EL (cell line): ENCODE measurements at regions not wholly inside any gene's neighbourhood (a gene's known extent, or its start where the extent isn't known, plus 50 kb on each side); places are given as distances from the start of the nearest gene placed in this dataset.
"Not testable (repeated sequence)": the region's sequence is repeated elsewhere in the genome, so short reads cannot be mapped to it uniquely, and the experiment has no call there.

Experiments
- DNase-seq: peaks from one replicate; pipeline ENCODE4 v3.0.0-alpha.2; 2016

DNA sequence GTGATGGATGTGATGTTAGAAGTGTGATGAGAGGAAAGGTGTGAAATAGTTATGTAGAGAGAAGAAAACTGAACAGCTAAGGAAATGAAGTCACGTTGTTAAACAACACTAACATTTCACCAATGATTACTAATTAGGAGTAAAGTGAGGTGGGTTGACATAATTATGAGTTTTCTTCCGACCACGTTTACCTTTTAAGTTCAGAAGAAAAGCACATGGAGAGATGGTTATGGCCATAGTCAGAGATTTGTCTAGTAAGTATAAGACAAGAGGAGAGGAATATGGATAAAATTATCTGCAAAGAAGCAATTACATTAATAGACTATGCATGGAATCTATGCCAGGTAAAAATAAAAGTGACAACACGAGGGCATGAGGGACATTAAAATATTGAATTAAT, 551.3 kb upstream of the TECRL start:
- DNase-seq, result no peak

DNA sequence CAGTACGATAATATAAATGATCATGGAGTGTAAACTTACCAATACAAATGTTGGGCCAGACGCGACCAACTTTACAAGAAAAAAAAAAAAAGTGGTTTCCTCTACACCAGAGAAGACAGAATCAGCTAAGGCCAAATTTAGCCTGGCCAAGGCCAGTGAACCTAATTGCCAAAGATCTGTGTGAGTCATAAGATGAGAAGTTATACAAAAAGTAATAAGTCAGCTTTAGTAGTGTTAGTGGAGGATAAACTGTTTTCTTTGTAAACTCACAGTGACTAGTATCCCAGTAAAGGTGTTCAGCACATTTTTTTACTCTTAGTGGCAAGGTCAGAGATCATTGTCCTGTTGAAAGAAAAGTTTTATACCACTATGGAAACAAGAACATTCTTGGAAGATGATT, 531.4 kb upstream of the TECRL start:
- peak; percentile 43 for DNase-seq

DNA sequence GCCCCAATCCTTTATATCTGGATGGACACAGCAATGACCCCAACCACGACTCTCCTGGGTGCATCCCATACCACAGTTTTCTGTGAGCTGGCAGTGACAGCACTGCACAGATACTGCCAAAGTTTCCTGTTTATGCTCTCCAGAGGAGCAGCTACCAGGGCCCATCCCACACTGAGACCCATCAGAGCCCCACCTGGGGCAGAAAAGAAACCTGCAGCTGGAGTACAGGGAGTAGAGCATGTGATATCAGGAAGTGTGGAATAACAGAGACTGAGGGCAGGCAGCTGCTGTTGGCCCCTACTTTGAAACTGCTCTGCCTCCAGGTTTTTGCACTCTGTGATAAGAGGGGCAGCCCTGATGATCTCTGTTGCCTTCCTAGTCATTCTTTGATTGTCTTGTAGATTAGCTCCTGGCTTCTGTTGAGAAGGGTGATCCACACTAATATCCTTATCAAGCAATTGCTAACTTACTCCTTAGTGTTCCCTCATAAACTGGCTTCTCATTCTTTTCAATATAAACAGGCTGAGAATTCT, 526.3 kb upstream of the TECRL start:
- no peak for DNase-seq

DNA sequence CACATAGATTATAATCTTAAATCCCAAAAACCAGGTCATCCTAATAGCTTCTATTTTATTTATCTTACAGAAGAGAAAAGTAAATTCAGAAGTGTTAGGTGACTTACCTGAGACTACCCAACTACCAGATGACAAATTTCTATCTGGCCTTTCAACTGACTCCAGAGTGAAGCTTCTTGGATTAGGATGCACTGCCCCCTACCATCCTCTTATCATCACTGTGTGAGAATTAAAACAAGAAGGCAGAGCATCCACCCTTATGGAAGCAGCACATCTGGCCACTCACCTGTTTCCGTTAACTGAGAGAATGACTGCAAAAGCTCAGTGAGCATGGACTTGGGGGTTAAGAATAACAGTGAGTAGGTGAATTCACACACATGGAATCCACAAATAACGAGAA, 502.6 kb upstream of the TECRL start:
- DNase-seq, result no peak

DNA sequence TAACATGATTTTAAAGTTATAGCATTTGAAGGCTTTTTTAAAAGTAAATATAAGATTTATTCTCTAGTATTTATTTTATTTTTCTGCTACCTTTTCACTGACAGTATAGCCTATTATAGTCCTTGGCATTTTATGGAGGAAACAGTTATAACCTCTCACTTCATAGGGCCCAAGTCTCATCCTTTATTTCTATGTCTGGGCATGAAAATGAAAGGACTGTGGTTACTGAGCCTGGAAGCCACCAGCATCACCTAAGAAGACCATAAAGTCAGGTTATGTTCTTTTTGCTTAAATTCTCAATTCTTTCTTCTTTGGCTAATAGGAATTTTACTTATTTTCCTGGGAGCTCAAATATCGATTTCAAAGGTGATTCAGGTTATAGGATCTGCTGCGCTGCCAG, 494.7 kb upstream of the TECRL start:
- DNase-seq, result no peak

DNA sequence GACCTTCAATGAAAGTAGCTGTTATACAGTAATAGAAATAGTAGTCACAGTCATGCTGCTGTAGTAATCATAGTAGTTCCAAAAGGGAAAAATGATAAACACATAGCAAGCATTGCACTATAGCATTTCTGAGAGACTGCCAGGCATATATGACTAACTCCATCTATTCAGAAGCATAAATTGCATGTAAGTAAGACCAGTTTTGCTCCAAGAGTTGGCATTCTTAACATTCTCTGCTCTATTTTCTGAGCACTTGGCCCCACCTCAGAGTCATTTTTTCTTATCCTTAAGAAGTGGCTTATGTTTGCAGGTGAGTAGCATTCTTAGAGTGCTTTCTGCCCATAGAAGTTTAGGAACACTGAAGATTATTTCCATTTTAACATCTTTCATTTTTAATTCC, 490.3 kb upstream of the TECRL start:
- DNase-seq, result peak; percentile 31

DNA sequence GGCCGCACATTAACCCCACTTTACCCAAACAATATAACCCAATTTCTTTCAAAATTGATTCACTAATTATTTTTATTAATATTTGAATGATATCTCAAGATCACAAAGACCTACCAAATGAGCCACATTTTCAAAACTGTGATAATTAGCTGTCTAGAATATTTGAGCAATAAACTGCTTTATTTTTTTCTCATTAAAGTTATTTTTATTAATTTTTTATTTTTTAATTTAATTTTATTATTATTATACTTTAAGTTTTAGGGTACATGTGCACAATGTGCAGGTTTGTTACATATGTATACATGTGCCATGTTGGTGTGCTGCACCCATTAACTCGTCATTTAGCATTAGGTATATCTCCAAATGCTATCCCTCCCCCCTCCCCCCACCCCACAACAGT, 489.8 kb upstream of the TECRL start:
- DNase-seq, result not testable (repeated sequence)

DNA sequence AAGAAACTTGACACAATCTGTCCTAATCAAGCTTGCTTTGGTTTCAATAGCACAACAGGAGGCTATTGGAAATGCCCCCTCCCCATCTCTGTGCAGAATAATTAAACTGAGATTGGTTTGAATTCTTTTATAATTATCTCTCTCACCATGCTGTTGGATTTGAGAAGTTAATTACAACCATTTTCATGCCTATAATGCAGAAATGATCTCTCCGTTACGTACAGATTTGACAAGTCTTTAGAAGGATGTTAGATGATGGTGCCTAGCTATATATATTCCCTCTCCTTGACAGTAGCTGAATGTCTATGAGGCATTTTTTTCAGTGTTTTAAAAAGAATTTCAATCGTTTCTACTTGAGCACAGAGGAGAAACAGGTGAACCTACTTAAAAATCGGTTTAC, 488.4 kb upstream of the TECRL start:
- no peak for DNase-seq

DNA sequence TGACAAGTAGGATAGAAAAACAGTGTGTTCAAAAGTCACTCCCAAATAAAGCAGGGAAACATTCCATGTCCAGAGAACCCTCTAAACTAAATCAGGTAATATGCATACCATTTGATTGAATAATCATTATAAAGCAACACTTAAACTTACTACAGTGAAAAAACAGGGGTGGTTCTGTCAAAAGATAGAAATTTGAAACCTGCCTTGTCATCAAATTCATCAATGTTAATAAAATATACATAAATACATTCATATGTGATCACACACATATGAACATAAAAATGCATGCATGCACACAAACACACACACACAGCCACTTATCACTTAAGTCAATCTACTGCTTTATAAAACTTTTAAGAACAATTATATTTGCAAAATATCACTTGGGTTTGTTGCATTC, 485.8 kb upstream of the TECRL start:
- no peak for DNase-seq

DNA sequence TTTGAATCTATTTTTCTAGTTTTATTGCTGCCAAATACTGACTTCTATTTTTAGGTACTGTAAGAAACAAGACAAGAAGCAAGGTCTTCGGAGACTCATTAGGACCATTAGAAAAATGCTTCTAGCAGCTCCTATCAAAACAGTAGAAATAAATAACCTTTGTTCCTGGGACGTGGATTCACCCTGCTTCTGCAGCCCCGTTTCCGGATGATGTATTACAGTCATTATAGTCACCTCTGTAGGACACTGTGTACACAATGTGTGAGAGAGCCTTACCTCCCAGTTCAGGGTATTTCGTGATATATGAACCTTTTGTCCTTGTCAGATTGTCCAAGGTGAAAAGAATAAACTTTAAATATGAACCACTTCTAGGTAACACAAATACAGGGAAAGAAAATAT, 484.0 kb upstream of the TECRL start:
- DNase-seq, result no peak

DNA sequence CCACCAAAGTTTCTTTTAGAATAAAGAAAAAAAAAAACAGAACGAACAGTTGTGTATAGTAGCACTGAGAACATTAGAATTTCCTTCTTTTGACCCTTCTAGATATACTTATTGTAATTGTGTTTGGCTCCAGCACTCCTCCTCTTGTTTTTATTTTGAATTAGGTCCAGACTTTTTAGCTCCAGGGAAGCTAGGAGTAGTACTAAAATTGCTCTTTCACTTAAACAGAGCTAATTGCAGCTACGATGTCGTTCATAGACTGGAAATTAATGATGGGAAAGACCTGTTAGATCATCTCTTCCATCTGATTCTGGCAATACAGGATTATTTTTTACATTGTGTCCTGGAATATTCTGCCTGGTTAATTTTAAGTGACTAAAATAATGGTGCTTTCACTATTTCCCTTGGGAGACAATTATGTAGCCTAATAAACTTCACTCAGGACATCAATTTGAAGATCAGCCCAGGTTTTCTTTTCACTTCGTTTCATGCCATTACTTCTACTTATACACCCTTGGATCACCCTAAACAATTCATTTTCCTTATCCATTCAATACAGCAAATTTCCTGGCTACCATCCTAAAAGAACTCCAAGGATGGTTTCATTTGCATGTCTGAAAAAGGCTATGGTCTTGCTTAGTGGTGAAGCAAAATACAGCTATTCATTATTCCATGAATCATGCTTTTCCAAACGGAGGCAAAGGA, 480.8 kb upstream of the TECRL start:
- DNase-seq, result no peak

DNA sequence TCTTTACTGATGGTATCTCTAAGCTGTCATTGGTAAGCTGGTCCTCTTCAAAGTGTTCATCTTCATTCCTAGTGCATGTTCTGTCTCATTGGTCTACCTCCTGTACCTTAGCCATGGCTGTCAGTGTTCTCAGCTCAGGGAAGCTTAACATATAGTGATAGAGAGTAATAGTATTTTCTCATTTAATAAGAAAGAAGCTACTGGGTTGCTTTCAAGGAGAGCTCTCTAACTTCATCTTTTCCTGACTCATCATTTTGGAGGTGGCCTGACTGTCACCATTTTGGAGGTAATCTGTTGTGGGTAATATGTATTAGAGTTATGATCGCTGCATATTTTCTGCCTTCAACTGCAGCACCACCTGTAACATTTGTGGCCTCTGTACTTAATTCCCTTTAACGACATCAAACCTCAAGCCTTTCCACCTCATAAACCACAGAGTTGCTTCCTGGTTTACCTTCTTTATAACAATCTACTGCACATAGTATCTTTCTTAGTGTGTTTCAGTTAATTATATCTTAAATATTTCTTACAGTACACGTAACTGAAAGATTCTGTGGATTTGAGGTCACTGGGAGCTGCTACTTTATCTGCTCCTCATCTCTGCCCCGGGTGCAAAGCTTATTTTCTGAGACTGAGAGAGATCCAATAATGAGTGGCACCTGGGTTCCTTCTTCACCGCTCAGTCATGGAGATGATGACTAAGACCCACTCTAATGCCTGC, 474.0 kb upstream of the TECRL start:
- no peak for DNase-seq

DNA sequence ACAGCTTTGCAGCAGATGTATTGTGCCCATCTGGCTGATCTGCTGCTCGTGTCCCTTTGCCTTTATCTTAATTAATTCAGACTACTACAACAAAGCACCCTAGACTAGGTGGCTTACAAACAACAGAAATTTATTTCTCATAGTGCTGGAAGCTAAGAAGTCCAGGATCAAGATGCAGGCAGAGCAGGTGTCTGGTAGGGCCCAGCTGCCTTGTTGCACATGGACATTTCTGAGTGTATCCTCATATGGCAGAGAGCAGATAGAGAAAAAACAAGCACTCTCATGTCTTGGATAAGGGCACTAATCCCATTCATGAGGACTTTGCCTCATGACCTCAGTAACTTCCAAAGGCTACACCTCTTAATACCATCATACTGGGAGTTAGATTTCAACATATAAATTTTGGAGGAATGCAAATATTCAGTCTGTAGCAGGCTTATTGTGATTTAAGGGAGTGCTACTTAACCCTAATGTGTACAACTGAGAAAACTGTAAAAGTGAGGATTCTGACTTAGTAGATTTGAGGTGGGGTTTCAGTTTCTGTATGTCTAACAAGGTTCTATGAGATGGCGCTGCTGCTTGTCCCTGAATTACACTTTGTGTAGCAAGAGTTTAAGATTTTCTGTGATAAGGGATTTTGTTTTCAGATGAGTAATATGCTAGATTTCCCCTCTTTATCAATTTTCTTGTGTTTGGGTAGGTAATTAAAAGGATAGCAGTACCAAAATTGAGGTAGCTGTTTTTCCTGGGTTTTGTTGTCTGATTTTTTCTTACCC, 473.2 kb upstream of the TECRL start:
- DNase-seq, result no peak

DNA sequence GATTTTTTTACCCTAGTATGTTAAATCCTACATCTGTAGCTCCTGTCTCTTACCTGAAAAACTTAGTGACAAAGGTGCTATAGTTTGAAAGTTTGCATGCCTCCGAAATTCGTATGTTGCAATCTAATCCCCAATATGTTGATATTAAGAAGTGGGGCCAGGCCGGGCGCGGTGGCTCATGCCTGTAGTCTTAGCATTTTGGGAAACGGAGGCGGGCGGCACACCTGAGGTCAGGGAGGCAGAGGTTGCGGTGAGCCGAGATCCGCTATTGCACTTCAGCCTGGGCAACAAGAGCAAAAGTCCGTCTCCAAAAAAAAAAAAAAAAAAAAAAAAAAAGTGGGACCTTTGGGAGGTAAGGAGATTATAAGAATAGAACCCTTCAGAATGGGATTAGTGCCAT, 471.3 kb upstream of the TECRL start:
- no peak for DNase-seq

DNA sequence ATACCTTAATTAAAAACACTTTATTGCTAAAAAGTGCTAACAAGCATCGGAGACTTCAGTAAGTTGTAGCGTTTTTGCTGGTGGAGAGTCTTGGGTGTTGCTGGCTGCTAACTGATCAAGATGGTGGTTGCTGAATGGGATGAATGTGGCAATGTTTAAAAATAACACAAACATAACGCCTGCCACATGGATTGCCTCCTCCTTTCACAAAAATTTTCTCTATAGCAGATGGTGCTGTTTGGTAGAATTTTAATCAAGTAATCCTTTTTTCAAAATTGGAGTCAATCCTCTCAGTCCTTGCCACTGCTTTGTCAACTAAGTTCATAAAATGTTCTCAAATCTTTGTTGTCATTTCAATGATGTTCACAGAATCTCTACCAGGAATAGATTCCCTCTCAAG, 466.8 kb upstream of the TECRL start:
- no peak for DNase-seq

DNA sequence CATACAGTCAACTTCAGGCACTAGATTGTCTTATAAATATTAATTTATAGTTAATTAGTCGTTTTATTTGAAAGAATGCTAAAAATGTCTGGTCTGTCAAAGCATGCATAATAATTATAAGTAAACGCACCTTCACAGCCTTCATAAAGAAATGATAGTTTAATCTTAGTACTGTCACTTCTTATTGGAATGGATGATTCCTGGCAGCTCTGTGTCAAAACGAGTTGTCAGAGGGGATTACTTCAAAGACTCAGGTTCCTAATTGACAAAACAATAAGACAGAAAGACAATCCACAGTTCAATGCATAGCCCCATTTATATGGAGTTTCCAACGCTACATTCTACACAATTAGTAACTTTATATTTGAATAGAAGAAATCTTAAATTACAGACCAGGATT, 461.3 kb upstream of the TECRL start:
- DNase-seq, result no peak

DNA sequence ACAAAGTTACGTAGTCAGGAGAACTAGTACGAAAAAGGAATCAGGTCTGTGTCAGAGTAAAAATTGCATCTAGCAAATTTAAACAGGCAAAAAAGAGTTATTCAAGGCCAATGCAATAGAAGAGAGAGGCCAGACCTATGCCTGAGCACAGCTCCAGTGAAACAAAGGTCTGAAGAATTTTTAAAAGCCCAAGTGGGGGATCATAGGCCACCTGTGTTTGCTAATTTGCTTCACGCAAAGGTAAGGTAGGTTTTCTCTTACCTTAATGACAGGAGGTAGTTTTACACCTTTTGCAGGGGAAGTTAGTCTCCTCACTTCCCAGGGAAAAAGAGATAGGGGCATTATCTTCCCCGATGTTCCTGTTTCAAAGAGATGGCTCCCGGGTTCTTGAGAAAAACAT, 448.6 kb upstream of the TECRL start:
- DNase-seq, result no peak

DNA sequence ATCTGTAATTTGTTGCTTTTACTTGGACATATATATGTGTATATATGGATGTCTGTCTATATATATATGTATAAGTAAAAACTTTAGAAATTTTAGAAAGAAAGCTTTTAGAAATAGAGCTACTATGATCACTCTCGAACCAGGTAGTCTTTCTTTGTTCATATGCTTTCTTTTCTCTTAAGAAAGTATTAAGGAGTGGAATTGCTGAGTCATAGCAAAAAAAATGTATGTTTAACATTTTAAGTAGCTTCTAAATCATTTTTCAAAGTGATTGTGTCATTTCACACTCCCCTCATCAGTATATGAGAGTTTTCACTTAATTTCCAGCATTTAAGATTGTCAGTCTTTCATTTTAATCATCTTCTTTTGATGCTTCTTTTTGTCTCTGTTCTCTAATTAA, 447.9 kb upstream of the TECRL start:
- no peak for DNase-seq

DNA sequence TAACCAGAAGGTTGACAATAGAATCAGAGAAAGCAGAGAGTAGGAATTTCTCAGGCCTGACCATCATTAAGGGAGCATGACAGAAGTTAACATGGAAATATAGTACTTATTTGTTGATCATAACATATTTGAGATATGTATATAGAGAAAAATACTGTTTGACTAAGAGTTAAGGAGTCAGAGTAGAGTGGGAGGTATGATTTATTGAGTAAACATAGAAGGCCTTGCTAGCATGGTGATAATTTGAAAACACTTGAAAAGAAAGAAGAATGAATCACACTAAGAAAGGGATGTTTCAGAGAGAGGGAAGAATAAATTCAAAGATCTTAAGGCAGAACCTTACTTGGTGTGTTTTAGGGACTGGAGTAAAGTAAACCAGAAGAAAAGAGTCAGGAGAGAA, 437.2 kb upstream of the TECRL start:
- DNase-seq, result no peak

DNA sequence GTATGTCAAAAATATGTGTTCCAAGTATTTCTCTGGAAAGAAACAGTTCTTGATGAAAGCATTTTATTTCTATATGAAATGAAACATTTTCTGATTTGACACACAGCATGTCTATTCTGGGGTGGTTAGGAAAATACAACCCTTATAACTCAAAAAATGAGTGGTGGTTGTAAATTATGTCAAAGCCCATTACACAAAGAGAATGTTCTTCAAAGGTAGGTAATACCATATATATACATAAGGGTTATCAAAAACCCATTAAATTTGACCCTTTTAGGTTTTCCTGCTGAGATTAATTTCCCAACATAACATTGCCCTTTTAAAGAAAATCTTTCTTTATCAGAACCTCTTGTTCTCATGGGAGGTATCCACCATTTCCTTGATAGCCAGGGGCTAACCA, 420.5 kb upstream of the TECRL start:
- DNase-seq, result no peak

DNA sequence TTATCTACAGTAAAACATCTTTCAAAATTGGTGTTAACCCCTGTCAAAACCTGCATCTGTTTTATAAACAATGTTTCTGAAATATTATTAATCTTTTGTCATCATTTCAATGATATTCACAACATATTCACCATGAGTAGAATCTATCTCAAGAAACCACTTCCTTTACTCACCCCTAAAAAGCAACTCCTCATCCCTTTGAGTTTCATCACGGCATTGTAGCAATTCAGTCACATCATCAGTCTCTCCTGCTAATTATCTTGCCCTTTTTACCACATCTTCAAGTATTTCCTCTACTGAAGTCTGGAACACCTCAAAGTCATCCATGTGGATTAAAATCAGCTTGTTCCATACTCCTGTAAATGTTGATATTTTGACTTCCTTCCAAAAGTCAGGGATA, 415.3 kb upstream of the TECRL start:
- DNase-seq, result no peak

DNA sequence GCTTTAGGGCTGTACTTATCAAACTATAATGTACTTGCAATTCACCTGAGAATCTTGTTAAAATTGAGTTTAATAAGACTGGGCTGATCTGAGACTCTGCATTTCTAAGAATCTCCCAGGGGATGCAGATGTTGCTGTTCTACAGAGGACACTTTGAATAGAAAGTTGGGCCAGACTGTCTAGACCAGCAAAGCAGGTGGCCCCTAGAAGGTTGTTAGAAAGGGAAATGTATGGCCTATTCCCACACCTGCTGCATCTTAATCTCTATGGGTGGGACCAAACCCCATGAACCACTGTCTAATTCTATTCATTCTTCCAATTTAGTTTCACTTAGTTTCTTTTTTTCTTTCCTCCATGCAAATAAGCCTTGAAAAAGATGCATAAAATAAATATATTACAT, 413.2 kb upstream of the TECRL start:
- DNase-seq, result no peak

DNA sequence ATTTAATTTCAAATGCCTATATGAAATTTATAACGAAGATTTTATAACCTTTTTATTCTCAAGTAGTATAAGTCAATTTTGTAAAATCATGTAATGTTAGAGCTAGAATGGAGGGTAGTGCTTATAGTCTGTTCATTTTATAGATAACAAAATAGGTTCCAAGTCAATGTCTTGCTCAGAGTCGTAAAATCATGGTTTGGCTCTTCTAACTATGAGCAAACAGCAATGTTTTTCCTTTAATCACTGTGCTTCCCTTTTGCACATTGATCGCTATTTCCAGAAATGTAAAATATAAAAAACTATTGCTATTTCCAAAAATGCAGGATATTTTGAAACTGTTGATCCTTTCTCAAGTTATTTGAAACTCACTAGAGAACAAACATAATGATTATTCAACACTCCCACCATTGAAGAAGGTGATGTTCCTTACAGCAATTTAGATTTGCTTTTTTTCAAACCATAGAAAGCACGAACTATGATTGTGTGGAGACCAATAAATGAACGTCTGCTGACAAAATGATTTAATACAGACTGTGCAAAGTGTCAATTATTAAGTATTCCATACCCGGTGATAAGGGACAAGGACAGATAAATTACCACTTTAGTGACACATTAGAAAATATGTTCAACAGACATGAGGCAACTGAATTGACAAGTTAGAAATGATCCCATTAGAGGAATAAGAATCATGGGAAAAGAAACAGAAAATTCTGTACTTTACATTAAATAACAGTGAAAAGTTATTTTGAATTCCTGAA, 412.1 kb upstream of the TECRL start:
- DNase-seq, result no peak
